Adrenal gland (tissue), 5 donors: ENCODE measurements at regions not wholly inside any gene's neighbourhood (a gene's known extent, or its start where the extent isn't known, plus 50 kb on each side); places are given as distances from the start of the nearest gene placed in this dataset.
"Not testable (repeated sequence)": the region's sequence is repeated elsewhere in the genome, so short reads cannot be mapped to it uniquely, and the experiment has no call there.

ENCODE experiments used
- CTCF ChIP-seq, 6 experiments: fragments of 450-650 bp in 4 of 6; fragments of 200-600 bp in 2 of 6; sonication (generic) in 1 of 6; IDR thresholded peaks; 1 replicate in 5 of 6; 2 replicates in 1 of 6; pipeline versions ENCODE4 v1.5.1 to v1.8.0; 2016 to 2021; ENCODE audit warnings: antibody characterized with exemption in 6 of 6, mild to moderate bottlenecking in 2 of 6, moderate library complexity in 1 of 6
- POLR2A ChIP-seq, 2 donors: fragments of 450-650 bp; IDR thresholded peaks; one replicate each; pipeline ENCODE4 v1.6.1; 2017; ENCODE audit warnings: antibody characterized with exemption in 2 of 2, mild to moderate bottlenecking in 2 of 2, moderate library complexity in 1 of 2
- donor health status: DM: no; HTN: no; CAD: no.

- TF ChIP-seq POLR2A, CTCF (IDR thresholded peaks at IDR 0.05): not testable (repeated sequence)
Observed at GRCh38 chr15:21284353-21284752, 155.9 kb downstream of the POTEB3 start.
